ENCODE measurements at regions not wholly inside any gene's neighbourhood (a gene's known extent, or its start where the extent isn't known, plus 50 kb on each side); places are given as distances from the start of the nearest gene placed in this dataset.

DNA sequence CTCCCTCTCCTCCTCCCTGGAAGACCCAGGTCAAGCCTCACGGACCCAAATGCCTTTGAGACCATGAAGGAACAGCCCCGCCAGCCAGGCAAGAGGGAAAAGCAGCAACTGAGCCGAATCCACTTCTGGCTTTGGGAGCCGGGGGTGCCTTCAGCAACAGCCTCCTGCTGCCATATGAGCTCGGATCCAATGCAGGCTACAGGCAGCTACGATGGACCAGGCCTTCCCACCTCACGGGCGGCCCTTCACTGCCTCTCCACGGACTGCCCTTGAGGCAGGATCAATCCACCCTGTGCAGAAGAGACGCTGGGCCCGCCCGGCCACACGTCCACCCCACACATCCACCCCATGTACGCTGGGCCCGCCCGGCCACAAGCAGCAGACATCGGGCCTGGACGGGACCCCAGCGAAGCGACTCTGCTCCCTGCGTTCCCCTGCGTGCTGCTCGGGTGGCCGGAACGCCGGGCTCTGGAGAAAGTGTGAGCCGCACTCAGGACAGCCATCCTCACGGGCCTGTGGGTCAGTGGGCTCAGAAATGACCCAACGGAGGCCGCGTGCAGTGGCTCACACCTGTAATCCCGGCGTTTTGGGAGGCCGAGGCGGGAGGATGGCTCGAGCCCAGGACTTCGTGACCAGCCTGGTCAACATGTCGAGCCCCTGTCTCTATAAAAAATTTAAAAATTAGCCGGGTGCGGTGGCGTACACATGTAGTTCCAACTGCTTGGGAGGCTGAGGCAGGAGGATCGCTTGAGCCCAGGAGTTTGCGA is 82.0 kb downstream of the FOXL3 start:
- TF ChIP-seq FOXP2 (optimal IDR thresholded peaks at IDR 0.05; ENCODE audit: control extremely low read depth, extremely low read length, insufficient read depth) (no peak), EZH2 (IDR thresholded peaks at IDR 0.05) (no peak), POLR2AphosphoS5 (IDR thresholded peaks at IDR 0.05; ENCODE audit: borderline replicate concordance, low read depth, low read length) (no peak)
- Histone ChIP-seq H3K4me3 (no peak overlapping the region), H3K27ac (no peak overlapping the region), H3K9ac (ENCODE audit: insufficient read length) (no peak overlapping the region), H3K36me3 (ENCODE audit: insufficient read depth, low read length) (no peaks in the 10 kb centered on the region), H3K9me3 (ENCODE audit: low read depth, low read length) (no peaks in the 10 kb centered on the region)
- DNase-seq (ENCODE audit: low read depth, low spot score): no peak

DNA sequence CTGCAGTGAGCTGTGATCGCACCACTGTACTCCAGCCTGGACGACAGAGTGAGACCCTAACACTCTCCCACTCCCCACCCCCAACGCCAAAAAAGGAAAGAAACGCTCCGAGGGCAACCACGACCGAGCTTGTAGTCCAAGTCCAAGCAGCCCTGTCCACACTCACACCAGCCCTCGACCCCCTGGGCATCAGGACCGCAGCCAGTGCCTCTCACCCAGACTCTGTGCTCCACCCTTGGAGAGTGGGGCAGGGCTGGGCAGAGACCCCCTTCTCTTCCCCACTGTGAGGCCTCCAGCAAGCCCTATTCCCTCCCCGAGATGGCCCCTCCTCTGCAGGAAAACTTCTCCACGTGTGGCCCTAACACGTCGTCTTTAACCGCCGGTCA is 82.6 kb downstream of the FOXL3 start:
- DNase-seq (ENCODE audit: low read depth, low spot score): no peak
- Histone ChIP-seq H3K9ac (ENCODE audit: insufficient read length) (no peak overlapping the region), H3K9me3 (ENCODE audit: low read depth, low read length) (no peaks in the 10 kb centered on the region), H3K36me3 (ENCODE audit: insufficient read depth, low read length) (no peaks in the 10 kb centered on the region), H3K27ac (no peak overlapping the region), H3K4me3 (no peak overlapping the region)
- TF ChIP-seq EZH2 (IDR thresholded peaks at IDR 0.05): no peak
- no peak for TF ChIP-seq POLR2AphosphoS5 (IDR thresholded peaks at IDR 0.05; ENCODE audit: borderline replicate concordance, low read depth, low read length)
- TF ChIP-seq FOXP2 (optimal IDR thresholded peaks at IDR 0.05; ENCODE audit: control extremely low read depth, extremely low read length, insufficient read depth): no peak

DNA sequence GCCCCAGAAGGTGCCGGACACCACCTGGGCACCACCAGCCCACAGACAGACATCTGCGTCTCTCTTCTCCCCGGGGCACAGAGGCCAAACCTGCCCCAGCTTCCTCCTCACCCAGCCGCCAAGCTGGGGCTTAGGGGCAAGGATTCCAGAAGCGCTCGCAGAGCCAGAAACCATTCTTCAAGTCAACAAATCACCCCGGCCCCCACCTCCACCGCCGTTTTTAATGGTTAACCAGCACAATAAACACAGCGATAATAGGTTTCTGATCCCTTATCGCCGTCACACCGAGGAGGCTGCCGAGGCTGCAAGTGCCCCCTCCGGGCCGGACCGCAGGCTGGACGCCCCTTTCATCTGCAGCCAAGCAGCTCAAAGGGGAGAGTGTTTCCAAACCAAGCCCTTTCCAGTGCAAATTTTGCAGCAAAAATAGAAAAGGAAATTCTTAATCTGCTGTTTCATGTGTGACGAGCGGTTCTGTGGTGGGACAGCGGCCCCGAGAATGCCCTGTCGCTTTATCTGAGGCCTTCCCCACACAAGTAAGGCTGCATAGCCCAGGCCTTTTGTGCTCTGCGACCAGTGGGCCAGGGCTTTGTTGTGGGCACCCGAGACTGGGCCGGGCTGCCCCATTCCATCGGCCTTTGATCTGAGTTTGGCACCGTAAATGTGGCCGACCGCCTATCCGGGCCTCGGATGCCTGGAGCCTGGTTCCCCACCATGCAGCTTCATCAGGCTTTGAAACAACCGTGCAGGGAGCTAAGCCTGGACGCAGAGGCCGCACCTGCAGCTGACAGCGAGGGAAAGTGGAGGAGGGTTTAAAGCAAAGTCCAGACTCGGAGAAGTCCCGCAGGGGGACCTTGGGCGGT is 83.2 kb downstream of the FOXL3 start:
- H3K27ac ChIP-seq: no peak overlapping the region
- TF ChIP-seq POLR2AphosphoS5 (IDR thresholded peaks at IDR 0.05; ENCODE audit: borderline replicate concordance, low read depth, low read length) (no peak), FOXP2 (optimal IDR thresholded peaks at IDR 0.05; ENCODE audit: control extremely low read depth, extremely low read length, insufficient read depth) (no peak), EZH2 (IDR thresholded peaks at IDR 0.05) (no peak)
- H3K9me3 ChIP-seq (ENCODE audit: low read depth, low read length): no peaks in the 10 kb centered on the region
- H3K36me3 ChIP-seq (ENCODE audit: insufficient read depth, low read length): no peaks in the 10 kb centered on the region
- DNase-seq (ENCODE audit: low read depth, low spot score): no peak
- H3K4me3 ChIP-seq: no peak overlapping the region
- H3K9ac ChIP-seq (ENCODE audit: insufficient read length): no peak overlapping the region

DNA sequence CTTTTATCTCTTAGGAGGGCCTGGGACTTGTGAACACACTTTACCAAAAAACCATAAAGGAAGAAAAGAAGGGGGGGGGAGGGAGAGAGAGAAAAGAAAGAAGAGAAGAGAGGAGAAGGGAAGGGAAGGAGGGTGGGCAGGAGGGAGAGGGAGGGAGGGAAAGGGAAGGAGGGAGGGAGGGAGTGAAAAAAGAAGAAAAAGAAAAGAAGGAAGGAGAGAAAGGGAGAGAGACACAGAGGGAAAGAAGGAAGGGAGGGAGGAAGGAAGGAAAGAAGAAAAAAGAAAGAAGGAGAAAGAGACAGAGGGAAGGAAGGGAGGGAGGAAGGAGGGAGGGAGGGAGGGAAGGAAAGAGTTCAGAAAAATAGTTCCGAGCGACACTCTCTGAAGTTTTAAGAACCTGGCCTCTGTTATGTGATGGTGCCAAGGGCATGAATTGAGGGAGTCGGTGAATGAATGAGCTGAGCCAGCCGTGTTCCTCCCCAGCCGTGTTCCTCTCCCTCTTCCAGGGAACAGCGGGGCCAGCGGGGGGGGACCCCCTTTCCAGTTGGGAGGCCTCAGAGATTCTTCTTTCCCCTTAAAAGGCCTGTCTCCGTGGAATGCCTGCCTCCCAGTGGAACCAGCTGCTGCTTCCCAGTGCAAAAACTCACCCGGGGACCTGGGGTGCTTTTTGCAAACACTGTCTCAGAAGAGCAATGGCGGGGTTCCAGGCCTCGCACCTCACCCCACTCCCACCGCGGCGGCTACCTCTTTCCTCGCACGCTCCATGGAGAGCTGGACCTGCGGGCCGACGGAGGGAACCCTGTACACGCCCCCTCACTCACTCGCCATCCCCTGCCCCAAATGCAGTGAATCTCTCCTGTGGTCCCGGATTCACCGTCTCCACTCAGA is 84.1 kb downstream of the FOXL3 start:
- Histone ChIP-seq H3K36me3 (ENCODE audit: insufficient read depth, low read length) (no peaks in the 10 kb centered on the region), H3K27ac (no peak overlapping the region), H3K9ac (ENCODE audit: insufficient read length) (no peak overlapping the region), H3K9me3 (ENCODE audit: low read depth, low read length) (no peaks in the 10 kb centered on the region), H3K4me3 (no peak overlapping the region)
- no peak for TF ChIP-seq POLR2AphosphoS5 (IDR thresholded peaks at IDR 0.05; ENCODE audit: borderline replicate concordance, low read depth, low read length)
- TF ChIP-seq EZH2 (IDR thresholded peaks at IDR 0.05): no peak
- no peak for TF ChIP-seq FOXP2 (optimal IDR thresholded peaks at IDR 0.05; ENCODE audit: control extremely low read depth, extremely low read length, insufficient read depth)
- no peak for DNase-seq (ENCODE audit: low read depth, low spot score)

DNA sequence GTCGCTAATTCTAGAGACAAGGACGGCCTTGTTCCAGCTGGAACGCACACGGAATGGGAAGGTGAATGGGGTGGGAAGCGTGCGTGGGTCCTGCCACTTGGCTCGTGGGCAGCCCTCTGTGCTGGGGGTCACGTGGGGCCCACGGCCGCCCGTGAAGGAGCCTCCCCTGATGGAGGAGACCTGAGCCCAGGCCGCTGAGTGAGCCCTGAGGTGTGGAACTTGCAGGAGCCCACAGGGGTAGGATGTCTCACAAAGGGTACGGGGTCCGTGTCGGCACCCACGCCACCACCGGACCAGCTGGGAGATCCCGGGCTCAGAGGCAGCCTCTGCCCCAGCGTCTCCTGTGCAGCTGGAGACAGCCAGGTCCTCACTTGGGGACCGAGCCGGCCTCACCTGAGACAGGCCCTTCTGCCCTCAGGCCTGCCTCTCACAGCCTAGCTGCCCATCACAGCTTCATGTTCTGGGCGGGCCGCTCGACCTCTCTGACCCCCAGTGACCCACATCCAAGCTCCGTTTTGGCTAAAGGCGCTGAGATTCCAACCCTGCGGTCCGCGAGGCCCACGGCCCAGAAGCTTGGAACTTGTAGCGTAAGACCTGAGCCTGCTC is 84.8 kb downstream of the FOXL3 start:
- H3K27ac ChIP-seq: no peak overlapping the region
- H3K4me3 ChIP-seq: no peak overlapping the region
- no peak overlapping the region for H3K9ac ChIP-seq (ENCODE audit: insufficient read length)
- H3K36me3 ChIP-seq (ENCODE audit: insufficient read depth, low read length): no peaks in the 10 kb centered on the region
- H3K9me3 ChIP-seq (ENCODE audit: low read depth, low read length): no peaks in the 10 kb centered on the region
- no peak for DNase-seq (ENCODE audit: low read depth, low spot score)
- TF ChIP-seq EZH2 (IDR thresholded peaks at IDR 0.05) (no peak), FOXP2 (optimal IDR thresholded peaks at IDR 0.05; ENCODE audit: control extremely low read depth, extremely low read length, insufficient read depth) (no peak), POLR2AphosphoS5 (IDR thresholded peaks at IDR 0.05; ENCODE audit: borderline replicate concordance, low read depth, low read length) (no peak)

DNA sequence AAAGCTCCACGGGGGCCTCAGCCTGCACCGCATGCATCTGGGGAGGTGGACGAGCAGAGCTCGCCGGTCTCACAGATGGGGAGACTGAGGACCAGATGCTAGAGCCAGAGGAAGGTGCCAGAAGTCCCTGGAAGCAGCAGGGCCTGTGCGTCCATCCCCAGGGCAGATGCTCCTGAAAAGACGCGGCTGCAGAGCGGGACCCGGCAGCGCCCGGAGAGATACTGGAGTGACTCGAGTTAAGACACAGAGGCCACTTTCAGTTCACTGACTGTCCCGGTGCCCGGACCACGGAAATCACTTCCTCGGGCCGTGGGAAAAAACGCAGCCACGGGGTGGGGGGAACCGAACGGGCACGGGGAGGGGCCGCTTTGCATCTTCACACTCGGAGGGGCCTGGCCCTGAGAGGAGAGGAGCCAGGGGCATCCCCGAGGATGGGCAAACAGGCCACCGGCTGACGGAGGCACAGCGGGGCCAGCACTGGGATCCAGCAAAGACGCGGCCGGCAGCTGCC is 85.4 kb downstream of the FOXL3 start:
- Histone ChIP-seq H3K9ac (ENCODE audit: insufficient read length) (no peak overlapping the region), H3K27ac (no peak overlapping the region), H3K36me3 (ENCODE audit: insufficient read depth, low read length) (no peaks in the 10 kb centered on the region), H3K4me3 (no peak overlapping the region), H3K9me3 (ENCODE audit: low read depth, low read length) (no peaks in the 10 kb centered on the region)
- no peak for DNase-seq (ENCODE audit: low read depth, low spot score)
- TF ChIP-seq FOXP2 (optimal IDR thresholded peaks at IDR 0.05; ENCODE audit: control extremely low read depth, extremely low read length, insufficient read depth) (no peak), EZH2 (IDR thresholded peaks at IDR 0.05) (no peak), POLR2AphosphoS5 (IDR thresholded peaks at IDR 0.05; ENCODE audit: borderline replicate concordance, low read depth, low read length) (no peak)

DNA sequence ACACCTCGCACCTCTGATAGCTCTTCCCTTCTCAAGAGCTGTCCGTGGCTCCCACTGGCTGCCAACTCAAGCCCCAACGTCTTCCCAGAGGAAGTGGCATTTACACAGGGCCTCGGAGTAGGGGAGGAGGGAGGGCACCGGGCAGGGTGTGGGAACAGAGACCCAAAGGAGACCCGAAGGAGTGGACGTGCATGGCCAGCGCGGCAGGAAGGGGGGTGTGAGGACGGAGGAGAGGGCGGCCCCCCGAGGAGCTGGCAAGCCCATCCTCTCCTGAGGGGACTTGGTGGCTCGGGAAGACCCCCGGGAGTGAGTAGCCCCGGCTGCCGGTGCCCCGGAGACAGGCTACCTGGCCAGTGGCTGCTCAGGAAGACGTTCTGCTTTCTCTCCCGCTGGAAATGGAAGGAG is 85.9 kb downstream of the FOXL3 start:
- H3K9me3 ChIP-seq (ENCODE audit: low read depth, low read length): no peaks in the 10 kb centered on the region
- TF ChIP-seq EZH2 (IDR thresholded peaks at IDR 0.05): no peak
- TF ChIP-seq POLR2AphosphoS5 (IDR thresholded peaks at IDR 0.05; ENCODE audit: borderline replicate concordance, low read depth, low read length): no peak
- TF ChIP-seq FOXP2 (optimal IDR thresholded peaks at IDR 0.05; ENCODE audit: control extremely low read depth, extremely low read length, insufficient read depth): no peak
- DNase-seq (ENCODE audit: low read depth, low spot score): no peak
- no peak overlapping the region for H3K27ac ChIP-seq
- H3K36me3 ChIP-seq (ENCODE audit: insufficient read depth, low read length): no peaks in the 10 kb centered on the region
- H3K4me3 ChIP-seq: no peak overlapping the region
- no peak overlapping the region for H3K9ac ChIP-seq (ENCODE audit: insufficient read length)

Measured in SK-N-MC (cell line).